Endodermal cell (in vitro differentiated cells): ENCODE measurements at regions not wholly inside any gene's neighbourhood (a gene's known extent, or its start where the extent isn't known, plus 50 kb on each side); places are given as distances from the start of the nearest gene placed in this dataset.

Experiments
- DNase-seq: peaks from one replicate; pipeline ENCODE4 v3.0.0-alpha.2; 2017
- H3K27ac ChIP-seq: 2 replicates; pipeline ENCODE4 v1.5.1; 2013; ENCODE audit warnings: mild to moderate bottlenecking, low read depth, low read length, moderate library complexity
- H3K27me3 ChIP-seq: 2 replicates; pipeline ENCODE4 v1.6.1; 2013; ENCODE audit warnings: mild to moderate bottlenecking, low read length, moderate library complexity; ENCODE audit not compliant: insufficient read depth, control insufficient read depth, poor library complexity, severe bottlenecking
- H3K36me3 ChIP-seq: 2 replicates; pipeline ENCODE4 v1.7.0; 2013; ENCODE audit warnings: mild to moderate bottlenecking, low read length, moderate library complexity; ENCODE audit not compliant: control insufficient read depth, insufficient read depth
- H3K4me1 ChIP-seq: one replicate; pipeline ENCODE4 v1.7.0; 2013; ENCODE audit warnings: low read length; ENCODE audit not compliant: control insufficient read depth, insufficient read depth
- H3K4me3 ChIP-seq: 2 replicates; pipeline ENCODE4 v1.5.1; 2013; ENCODE audit warnings: mild to moderate bottlenecking, low read length, moderate library complexity
- H3K9ac ChIP-seq: 2 replicates; pipeline ENCODE4 v1.6.1; 2013; ENCODE audit warnings: mild to moderate bottlenecking, low read length, moderate library complexity; ENCODE audit not compliant: poor library complexity, severe bottlenecking; ENCODE audit errors: extremely low read depth
- H3K9me3 ChIP-seq: 2 replicates; pipeline ENCODE4 v1.6.1; 2013; ENCODE audit warnings: mild to moderate bottlenecking, low read length, moderate library complexity; ENCODE audit not compliant: control insufficient read depth
- H3K27ac Mint-ChIP-seq: 2 replicates; pipeline ENCODE4 v1.8.0; 2020; ENCODE audit warnings: mixed read lengths
- H3K27me3 Mint-ChIP-seq: 2 replicates; pipeline ENCODE4 v1.8.0; 2021; ENCODE audit warnings: mild to moderate bottlenecking, mixed read lengths; ENCODE audit not compliant: insufficient read depth
- H3K36me3 Mint-ChIP-seq: 2 replicates; pipeline ENCODE4 v1.8.0; 2020; ENCODE audit warnings: low read depth, mixed read lengths
- H3K4me1 Mint-ChIP-seq: 2 replicates; pipeline ENCODE4 v1.8.0; 2020; ENCODE audit warnings: mixed read lengths
- H3K4me3 Mint-ChIP-seq: 2 replicates; pipeline ENCODE4 v1.8.0; 2020; ENCODE audit warnings: mild to moderate bottlenecking, moderate library complexity, mixed read lengths
- H3K9me3 Mint-ChIP-seq: 2 replicates; pipeline ENCODE4 v1.8.0; 2020; ENCODE audit warnings: mild to moderate bottlenecking, mixed read lengths
- WGBS, 2 experiments: methylation state at CpG; one replicate each; pipeline versions ENCODE4 v1.1.5 to v1.1.7; 2013; ENCODE audit warnings: missing lambda C conversion rate in 2 of 2, mixed read lengths in 1 of 2; ENCODE audit not compliant: insufficient coverage in 1 of 2, insufficient read length in 1 of 2; 5-methylcytosine and 5-hydroxymethylcytosine counted together
- TF ChIP-seq, protein P1 (sequence below): fragments of 200-600 bp; sonication (generic); conservative IDR thresholded peaks from 2 replicates; pipeline ENCODE4 v1.5.0; 2021; ENCODE audit warnings: antibody characterized with exemption, mild to moderate bottlenecking

DNA sequence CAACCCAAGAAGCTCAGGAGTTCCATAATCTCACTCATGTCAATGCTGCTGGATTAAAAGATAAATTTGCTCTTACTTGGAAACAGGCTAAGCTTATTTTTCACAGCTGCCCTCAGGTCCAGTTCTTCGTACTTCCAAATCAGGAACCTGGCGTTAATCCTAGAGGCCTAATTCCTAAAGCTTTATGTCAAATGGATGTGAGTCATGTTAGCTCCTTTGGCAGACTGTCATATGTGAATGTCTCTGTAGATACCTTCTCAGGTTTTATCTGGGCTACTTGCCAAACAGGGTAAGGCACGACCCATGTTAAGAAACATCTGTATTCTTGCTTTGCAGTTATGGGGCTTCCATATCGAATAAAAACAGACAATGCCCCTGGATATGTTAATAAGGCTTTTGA, 504.6 kb downstream of the ALG10 start:
- no peaks in the 10 kb centered on the region for H3K4me1 Mint-ChIP-seq
- peaks cover 7% of the 10 kb centered on the region for H3K36me3 Mint-ChIP-seq
- peaks cover 100% of the 10 kb centered on the region for H3K9me3 Mint-ChIP-seq
- Histone ChIP-seq H3K9me3 (peaks cover 94% of the 10 kb centered on the region), H3K4me1 (no peaks in the 10 kb centered on the region), H3K9ac (no peak overlapping the region), H3K4me3 (no peak overlapping the region), H3K27ac (no peak overlapping the region), H3K27me3 (no peaks in the 10 kb centered on the region), H3K36me3 (no peaks in the 10 kb centered on the region)
- TF ChIP-seq, protein P1, sequence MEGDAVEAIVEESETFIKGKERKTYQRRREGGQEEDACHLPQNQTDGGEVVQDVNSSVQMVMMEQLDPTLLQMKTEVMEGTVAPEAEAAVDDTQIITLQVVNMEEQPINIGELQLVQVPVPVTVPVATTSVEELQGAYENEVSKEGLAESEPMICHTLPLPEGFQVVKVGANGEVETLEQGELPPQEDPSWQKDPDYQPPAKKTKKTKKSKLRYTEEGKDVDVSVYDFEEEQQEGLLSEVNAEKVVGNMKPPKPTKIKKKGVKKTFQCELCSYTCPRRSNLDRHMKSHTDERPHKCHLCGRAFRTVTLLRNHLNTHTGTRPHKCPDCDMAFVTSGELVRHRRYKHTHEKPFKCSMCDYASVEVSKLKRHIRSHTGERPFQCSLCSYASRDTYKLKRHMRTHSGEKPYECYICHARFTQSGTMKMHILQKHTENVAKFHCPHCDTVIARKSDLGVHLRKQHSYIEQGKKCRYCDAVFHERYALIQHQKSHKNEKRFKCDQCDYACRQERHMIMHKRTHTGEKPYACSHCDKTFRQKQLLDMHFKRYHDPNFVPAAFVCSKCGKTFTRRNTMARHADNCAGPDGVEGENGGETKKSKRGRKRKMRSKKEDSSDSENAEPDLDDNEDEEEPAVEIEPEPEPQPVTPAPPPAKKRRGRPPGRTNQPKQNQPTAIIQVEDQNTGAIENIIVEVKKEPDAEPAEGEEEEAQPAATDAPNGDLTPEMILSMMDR, result no peak
- no peak overlapping the region for H3K4me3 Mint-ChIP-seq
- DNase-seq, result no peak
- WGBS, 2 experiments, result 60 to 62% methylated on average over 3 to 4 of the region's 4 CpGs
- no peak overlapping the region for H3K27ac Mint-ChIP-seq
- H3K27me3 Mint-ChIP-seq, result no peaks in the 10 kb centered on the region

DNA sequence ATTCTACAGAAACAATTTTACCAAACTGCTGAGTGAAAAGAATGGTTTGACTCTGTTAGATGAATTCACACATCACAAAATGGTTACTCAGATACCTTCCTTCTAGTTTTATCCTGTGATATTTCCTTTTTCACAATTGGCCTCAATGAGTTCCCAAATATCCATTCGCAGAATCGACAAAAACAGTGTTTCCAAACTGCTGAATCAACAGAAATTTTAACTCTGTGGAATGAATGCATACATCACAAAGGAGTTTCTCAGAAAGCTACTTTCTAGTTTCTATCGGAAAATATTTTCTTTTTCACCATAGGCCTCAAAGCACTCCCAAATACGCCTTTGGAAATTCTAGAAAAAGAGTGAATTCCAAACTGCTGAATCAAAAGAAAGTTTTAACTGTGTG, 525.0 kb downstream of the ALG10 start:
- Mint-ChIP-seq H3K27ac (no peak overlapping the region), H3K4me1 (no peaks in the 10 kb centered on the region), H3K4me3 (no peak overlapping the region), H3K27me3 (no peaks in the 10 kb centered on the region), H3K36me3 (peaks cover 7% of the 10 kb centered on the region), H3K9me3 (peaks cover 100% of the 10 kb centered on the region)
- WGBS, 2 experiments, result 66 to 83% methylated on average over 3 to 4 of the region's 4 CpGs
- Histone ChIP-seq H3K4me3 (no peak overlapping the region), H3K27ac (no peak overlapping the region), H3K27me3 (no peaks in the 10 kb centered on the region), H3K9ac (no peak overlapping the region), H3K36me3 (no peaks in the 10 kb centered on the region), H3K9me3 (peaks cover 100% of the 10 kb centered on the region), H3K4me1 (no peaks in the 10 kb centered on the region)
- no peak for DNase-seq
- TF ChIP-seq, protein P1, result no peak

DNA sequence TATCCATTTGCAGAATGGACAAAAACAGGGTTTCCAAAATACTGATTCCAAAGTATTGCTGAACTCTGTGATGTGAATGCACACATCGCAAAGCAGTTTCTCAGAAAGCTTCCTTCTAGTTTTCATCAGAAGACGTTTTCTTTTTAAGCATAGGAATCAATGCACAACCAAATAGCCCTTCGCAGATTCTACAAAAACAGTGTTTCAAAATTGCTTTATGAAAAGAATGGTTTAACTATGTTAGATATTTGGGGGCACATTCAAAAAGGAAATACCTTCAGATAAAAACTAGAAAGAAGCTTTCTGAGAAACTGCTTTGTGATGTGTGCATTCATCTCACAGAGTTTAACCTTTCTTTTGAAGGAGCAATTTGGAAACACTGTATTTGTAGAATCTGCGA, 569.7 kb downstream of the ALG10 start:
- no peak for DNase-seq
- Histone ChIP-seq H3K9me3 (peaks cover 100% of the 10 kb centered on the region), H3K36me3 (no peaks in the 10 kb centered on the region), H3K27me3 (no peaks in the 10 kb centered on the region), H3K4me3 (peak overlapping the region; percentile 10), H3K4me1 (no peaks in the 10 kb centered on the region), H3K27ac (no peak overlapping the region), H3K9ac (no peak overlapping the region)
- H3K36me3 Mint-ChIP-seq, result peaks cover 22% of the 10 kb centered on the region
- no peaks in the 10 kb centered on the region for H3K4me1 Mint-ChIP-seq
- H3K27ac Mint-ChIP-seq, result no peak overlapping the region
- H3K27me3 Mint-ChIP-seq, result no peaks in the 10 kb centered on the region
- TF ChIP-seq, protein P1, result no peak
- H3K9me3 Mint-ChIP-seq, result peaks cover 100% of the 10 kb centered on the region
- H3K4me3 Mint-ChIP-seq, result no peak overlapping the region
- 83 to 94% methylated on average over 2 to 4 of the region's 4 CpGs for WGBS, 2 experiments
